Body of pancreas (tissue), 4 donors: ENCODE measurements at regions not wholly inside any gene's neighbourhood (a gene's known extent, or its start where the extent isn't known, plus 50 kb on each side); places are given as distances from the start of the nearest gene placed in this dataset.

Experiments used
- POLR2A ChIP-seq, 3 donors: fragments of 450-650 bp; IDR thresholded peaks; one replicate each; pipeline ENCODE4 v1.6.1; 2016; ENCODE audit warnings: antibody characterized with exemption in 3 of 3, mild to moderate bottlenecking in 2 of 3
- TF ChIP-seq, protein P1 (sequence below), 7 experiments: fragments of 450-650 bp in 4 of 7; fragments of 200-600 bp in 3 of 7; sonication (generic) in 3 of 7; IDR thresholded peaks; one replicate each; pipeline ENCODE4 v1.5.1; 2016 to 2019; ENCODE audit warnings: antibody characterized with exemption in 7 of 7

DNA sequence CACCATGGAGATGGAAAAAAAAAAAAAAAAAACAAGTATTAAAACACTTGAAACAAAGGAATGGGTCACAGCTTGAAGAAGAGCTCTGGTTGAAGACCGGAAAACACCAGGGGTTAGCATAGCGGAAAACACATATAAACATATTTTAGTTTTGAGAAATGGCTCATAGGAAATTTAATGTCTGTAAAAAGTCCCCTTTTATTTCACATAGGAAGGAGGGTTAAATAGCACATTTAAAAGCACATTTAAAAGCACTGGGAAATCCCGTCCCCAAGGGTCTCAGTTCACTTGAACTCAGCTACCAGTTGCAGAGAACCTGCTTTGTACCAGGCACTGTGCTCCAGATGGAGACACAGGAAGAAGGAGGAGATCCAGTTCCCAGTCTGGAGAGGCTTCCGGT, 65.5 kb downstream of the KCNE4 start:
- TF ChIP-seq, protein P1, sequence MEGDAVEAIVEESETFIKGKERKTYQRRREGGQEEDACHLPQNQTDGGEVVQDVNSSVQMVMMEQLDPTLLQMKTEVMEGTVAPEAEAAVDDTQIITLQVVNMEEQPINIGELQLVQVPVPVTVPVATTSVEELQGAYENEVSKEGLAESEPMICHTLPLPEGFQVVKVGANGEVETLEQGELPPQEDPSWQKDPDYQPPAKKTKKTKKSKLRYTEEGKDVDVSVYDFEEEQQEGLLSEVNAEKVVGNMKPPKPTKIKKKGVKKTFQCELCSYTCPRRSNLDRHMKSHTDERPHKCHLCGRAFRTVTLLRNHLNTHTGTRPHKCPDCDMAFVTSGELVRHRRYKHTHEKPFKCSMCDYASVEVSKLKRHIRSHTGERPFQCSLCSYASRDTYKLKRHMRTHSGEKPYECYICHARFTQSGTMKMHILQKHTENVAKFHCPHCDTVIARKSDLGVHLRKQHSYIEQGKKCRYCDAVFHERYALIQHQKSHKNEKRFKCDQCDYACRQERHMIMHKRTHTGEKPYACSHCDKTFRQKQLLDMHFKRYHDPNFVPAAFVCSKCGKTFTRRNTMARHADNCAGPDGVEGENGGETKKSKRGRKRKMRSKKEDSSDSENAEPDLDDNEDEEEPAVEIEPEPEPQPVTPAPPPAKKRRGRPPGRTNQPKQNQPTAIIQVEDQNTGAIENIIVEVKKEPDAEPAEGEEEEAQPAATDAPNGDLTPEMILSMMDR (IDR thresholded peaks at IDR 0.05), result no peak
- TF ChIP-seq POLR2A (IDR thresholded peaks at IDR 0.05), result no peak
